GM19463 (cell line): ENCODE measurements at regions not wholly inside any gene's neighbourhood (a gene's known extent, or its start where the extent isn't known, plus 50 kb on each side); places are given as distances from the start of the nearest gene placed in this dataset.
"Not testable (repeated sequence)": the region's sequence is repeated elsewhere in the genome, so short reads cannot be mapped to it uniquely, and the experiment has no call there.

ENCODE experiments used
- ATAC-seq: cut with Tn5 transposase; IDR thresholded peaks from one replicate; pipeline ENCODE4 v1.9.1; 2021; ENCODE audit warnings: mild to moderate bottlenecking, moderate library complexity; ENCODE audit not compliant: unreplicated experiment

GRCh38 chr2:230593765-230594164 lies 118.9 kb upstream of the CAB39 start:
- ATAC-seq: no peak

- no peak for ATAC-seq
Measured at GRCh38 chr2:230594286-230594840, 118.3 kb upstream of the CAB39 start.

GRCh38 chr2:230599853-230600252 lies 112.8 kb upstream of the CAB39 start:
- no peak for ATAC-seq

GRCh38 chr2:230600285-230600684 lies 112.4 kb upstream of the CAB39 start:
- no peak for ATAC-seq

GRCh38 chr2:230600881-230601280 lies 111.8 kb upstream of the CAB39 start:
- no peak for ATAC-seq

GRCh38 chr2:230601510-230601909 lies 111.1 kb upstream of the CAB39 start:
- ATAC-seq: peak; percentile 58

GRCh38 chr2:230602562-230603230 lies 109.9 kb upstream of the CAB39 start:
- ATAC-seq: peak; percentile 49

GRCh38 chr2:230603317-230603716 lies 109.3 kb upstream of the CAB39 start:
- not testable (repeated sequence) for ATAC-seq

- ATAC-seq: not testable (repeated sequence)
Measured at GRCh38 chr2:230604158-230604557, 108.5 kb upstream of the CAB39 start.

- no peak for ATAC-seq
Measured at GRCh38 chr2:230614040-230614439, 98.6 kb upstream of the CAB39 start.

GRCh38 chr2:230614913-230615332 lies 97.7 kb upstream of the CAB39 start:
- ATAC-seq: peak; percentile 85

- ATAC-seq: not testable (repeated sequence)
Measured at GRCh38 chr2:230617256-230617706, 95.4 kb upstream of the CAB39 start.

- no peak for ATAC-seq
Measured at GRCh38 chr2:230619491-230619890, 93.2 kb upstream of the CAB39 start.

- not testable (repeated sequence) for ATAC-seq
Measured at GRCh38 chr2:230625220-230625619, 87.4 kb upstream of the CAB39 start.

GRCh38 chr2:230627091-230627490 lies 85.6 kb upstream of the CAB39 start:
- ATAC-seq: not testable (repeated sequence)

- ATAC-seq: no peak
Measured at GRCh38 chr2:230627806-230628724, 84.6 kb upstream of the CAB39 start.

GRCh38 chr2:230631470-230631869 lies 81.2 kb upstream of the CAB39 start:
- ATAC-seq: no peak

GRCh38 chr2:230634146-230634545 lies 78.5 kb upstream of the CAB39 start:
- ATAC-seq: no peak

- ATAC-seq: not testable (repeated sequence)
Measured at GRCh38 chr2:230634721-230635313, 77.8 kb upstream of the CAB39 start.

GRCh38 chr2:230636684-230637271 lies 75.9 kb upstream of the CAB39 start:
- ATAC-seq: peak; percentile 50

- ATAC-seq: not testable (repeated sequence)
Measured at GRCh38 chr2:230637486-230637885, 75.2 kb upstream of the CAB39 start.
